Inferior parietal cortex (tissue), 1 donor: ENCODE measurements at regions not wholly inside any gene's neighbourhood (a gene's known extent, or its start where the extent isn't known, plus 50 kb on each side); places are given as distances from the start of the nearest gene placed in this dataset.

ENCODE experiments used
- DNase-seq: peaks from one replicate; pipeline ENCODE4 v3.0.0-alpha.2; 2016; ENCODE audit errors: extremely low spot score

- DNase-seq = no peak
These were observed 203.5 kb upstream of the GUCY1A2 start for GRCh38 chr11:107221748-107222285.

GRCh38 chr11:107218123-107219013, 200.1 kb upstream of the GUCY1A2 start:
- DNase-seq = no peak

- DNase-seq = no peak
These were observed 199.2 kb upstream of the GUCY1A2 start for GRCh38 chr11:107217444-107217843.

GRCh38 chr11:107215010-107215409, 196.7 kb upstream of the GUCY1A2 start:
- DNase-seq = no peak

- DNase-seq = no peak
These were observed 185.4 kb upstream of the GUCY1A2 start for GRCh38 chr11:107203656-107204055.

GRCh38 chr11:107202241-107202640, 184.0 kb upstream of the GUCY1A2 start:
- peak; percentile 12 for DNase-seq

- DNase-seq = no peak
These were observed 180.3 kb upstream of the GUCY1A2 start for GRCh38 chr11:107198490-107199007.

GRCh38 chr11:107197932-107198331, 179.7 kb upstream of the GUCY1A2 start:
- no peak for DNase-seq

- no peak for DNase-seq
These were observed 178.5 kb upstream of the GUCY1A2 start for GRCh38 chr11:107196732-107197131.

GRCh38 chr11:107184986-107185385, 166.7 kb upstream of the GUCY1A2 start:
- peak; percentile 27 for DNase-seq

GRCh38 chr11:107183953-107184352, 165.7 kb upstream of the GUCY1A2 start:
- DNase-seq = no peak

- DNase-seq = no peak
These were observed 164.7 kb upstream of the GUCY1A2 start for GRCh38 chr11:107182978-107183377.

- DNase-seq = no peak
These were observed 162.0 kb upstream of the GUCY1A2 start for GRCh38 chr11:107180236-107180635.

- DNase-seq = no peak
These were observed 161.6 kb upstream of the GUCY1A2 start for GRCh38 chr11:107179829-107180228.

- DNase-seq = no peak
These were observed 158.8 kb upstream of the GUCY1A2 start for GRCh38 chr11:107177106-107177477.

GRCh38 chr11:107176148-107177105, 158.2 kb upstream of the GUCY1A2 start:
- no peak for DNase-seq

GRCh38 chr11:107174856-107175255, 156.6 kb upstream of the GUCY1A2 start:
- no peak for DNase-seq

- no peak for DNase-seq
These were observed 154.7 kb upstream of the GUCY1A2 start for GRCh38 chr11:107172996-107173395.

GRCh38 chr11:107157809-107158187, 139.5 kb upstream of the GUCY1A2 start:
- no peak for DNase-seq

GRCh38 chr11:107157146-107157808, 139.0 kb upstream of the GUCY1A2 start:
- DNase-seq = no peak

GRCh38 chr11:107151579-107151978, 133.3 kb upstream of the GUCY1A2 start:
- no peak for DNase-seq
